ENCODE measurements at regions not wholly inside any gene's neighbourhood (a gene's known extent, or its start where the extent isn't known, plus 50 kb on each side); places are given as distances from the start of the nearest gene placed in this dataset.

DNA sequence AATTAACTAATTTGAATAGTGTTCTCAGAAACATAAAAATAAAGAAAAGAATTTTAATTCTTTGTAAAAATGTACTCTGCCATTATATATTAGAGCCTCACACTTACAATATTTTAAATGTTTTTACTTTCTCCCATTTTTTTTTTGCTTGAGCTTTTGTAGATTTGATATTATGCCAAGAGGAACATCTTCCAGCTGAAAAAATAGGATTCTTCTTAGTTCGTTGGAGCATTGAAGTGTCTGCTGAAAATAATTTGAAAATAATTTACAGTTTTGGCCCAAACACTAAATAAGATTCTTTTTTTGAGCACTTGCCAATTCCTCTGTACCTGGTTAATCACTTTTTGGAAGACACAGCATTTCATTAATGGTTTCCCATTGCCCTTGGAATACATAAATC lies 175.0 kb upstream of the COL11A1 start:
- TF ChIP-seq, protein P1, sequence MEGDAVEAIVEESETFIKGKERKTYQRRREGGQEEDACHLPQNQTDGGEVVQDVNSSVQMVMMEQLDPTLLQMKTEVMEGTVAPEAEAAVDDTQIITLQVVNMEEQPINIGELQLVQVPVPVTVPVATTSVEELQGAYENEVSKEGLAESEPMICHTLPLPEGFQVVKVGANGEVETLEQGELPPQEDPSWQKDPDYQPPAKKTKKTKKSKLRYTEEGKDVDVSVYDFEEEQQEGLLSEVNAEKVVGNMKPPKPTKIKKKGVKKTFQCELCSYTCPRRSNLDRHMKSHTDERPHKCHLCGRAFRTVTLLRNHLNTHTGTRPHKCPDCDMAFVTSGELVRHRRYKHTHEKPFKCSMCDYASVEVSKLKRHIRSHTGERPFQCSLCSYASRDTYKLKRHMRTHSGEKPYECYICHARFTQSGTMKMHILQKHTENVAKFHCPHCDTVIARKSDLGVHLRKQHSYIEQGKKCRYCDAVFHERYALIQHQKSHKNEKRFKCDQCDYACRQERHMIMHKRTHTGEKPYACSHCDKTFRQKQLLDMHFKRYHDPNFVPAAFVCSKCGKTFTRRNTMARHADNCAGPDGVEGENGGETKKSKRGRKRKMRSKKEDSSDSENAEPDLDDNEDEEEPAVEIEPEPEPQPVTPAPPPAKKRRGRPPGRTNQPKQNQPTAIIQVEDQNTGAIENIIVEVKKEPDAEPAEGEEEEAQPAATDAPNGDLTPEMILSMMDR (conservative IDR thresholded peaks at IDR 0.05 in 1 of 2, IDR thresholded peaks at IDR 0.05 in 1 of 2; ENCODE audit: low read depth in 1 of 2, low read length in 2 of 2), result no peak
- no peak for TF ChIP-seq EZH2 (IDR thresholded peaks at IDR 0.05; ENCODE audit: low read length, missing control alignments)
